CD4-positive, alpha-beta memory T cell (primary cell): ENCODE measurements at regions not wholly inside any gene's neighbourhood (a gene's known extent, or its start where the extent isn't known, plus 50 kb on each side); places are given as distances from the start of the nearest gene placed in this dataset.

Experiments
- CTCF ChIA-PET: fragments of 350-600 bp; sonication (Branson Sonifier 250); formaldehyde crosslinking; loops from one replicate; lab custom pipeline; 2021; ENCODE audit warnings: inconsistent platforms; ENCODE audit not compliant: partially characterized antibody; lab: Charles Lee
- POLR2A ChIA-PET: fragments of 350-600 bp; sonication (Branson Sonifier 250); formaldehyde crosslinking; loops from one replicate; lab custom pipeline; 2021; ENCODE audit not compliant: partially characterized antibody; lab: Charles Lee
- DNase-seq, 5 donors: peaks; one replicate each; pipeline versions ENCODE4 v3.0.0 to v3.0.0-alpha.2; 2020 to 2022; ENCODE audit warnings: mixed read lengths in 1 of 5
- H3K27ac ChIP-seq: one replicate; pipeline ENCODE4 v1.7.0; 2013; ENCODE audit warnings: low read depth, low read length
- H3K27me3 ChIP-seq: 2 replicates; pipeline ENCODE4 v1.7.0; 2013; ENCODE audit warnings: mild to moderate bottlenecking, low read length, moderate library complexity; ENCODE audit not compliant: insufficient read depth
- H3K36me3 ChIP-seq: 2 replicates; pipeline ENCODE4 v1.7.0; 2013; ENCODE audit warnings: mild to moderate bottlenecking, low read length, moderate library complexity; ENCODE audit not compliant: insufficient read depth
- H3K4me1 ChIP-seq: 2 replicates; pipeline ENCODE4 v1.7.0; 2013; ENCODE audit warnings: mild to moderate bottlenecking, low read length, moderate library complexity; ENCODE audit not compliant: insufficient read depth
- H3K4me3 ChIP-seq, 2 donors: one replicate each; pipeline ENCODE4 v1.7.0; 2013; ENCODE audit warnings: low read length in 2 of 2, mild to moderate bottlenecking in 1 of 2
- H3K9me3 ChIP-seq, 2 donors: one replicate each; pipeline ENCODE4 v1.7.0; 2013; ENCODE audit warnings: low read length in 2 of 2, control low read depth in 1 of 2; ENCODE audit not compliant: control insufficient read depth in 1 of 2
- H3K27ac Mint-ChIP-seq, 7 donors: one replicate each; pipeline ENCODE4 v1.8.0; 2020 to 2021; ENCODE audit warnings: mixed read lengths in 7 of 7, mild to moderate bottlenecking in 6 of 7, inconsistent platforms in 3 of 7, moderate library complexity in 3 of 7
- H3K27me3 Mint-ChIP-seq, 2 donors: one replicate each; pipeline ENCODE4 v1.8.0; 2020 to 2021; ENCODE audit warnings: mixed read lengths in 2 of 2
- H3K36me3 Mint-ChIP-seq, 2 donors: one replicate each; pipeline ENCODE4 v1.8.0; 2020 to 2021; ENCODE audit warnings: mixed read lengths in 2 of 2, inconsistent platforms in 1 of 2, mild to moderate bottlenecking in 1 of 2
- H3K4me1 Mint-ChIP-seq, 4 donors: one replicate each; pipeline ENCODE4 v1.8.0; 2020 to 2021; ENCODE audit warnings: mixed read lengths in 4 of 4, mild to moderate bottlenecking in 1 of 4
- H3K4me3 Mint-ChIP-seq, 8 donors: one replicate each; pipeline ENCODE4 v1.8.0; 2020 to 2021; ENCODE audit warnings: mixed read lengths in 8 of 8, mild to moderate bottlenecking in 7 of 8, moderate library complexity in 6 of 8, inconsistent platforms in 3 of 8
- H3K9me3 Mint-ChIP-seq, 8 donors: one replicate each; pipeline ENCODE4 v1.8.0; 2020 to 2021; ENCODE audit warnings: mixed read lengths in 8 of 8, mild to moderate bottlenecking in 5 of 8, inconsistent platforms in 3 of 8, moderate library complexity in 1 of 8
- intact Hi-C: fragments of 100-400 bp; cut with micrococcal nuclease; formaldehyde crosslinking; loops from one replicate; pipeline ENCODE4 v1.15.1; 2023

GRCh38 chr11:115659061-115659963 is 155.1 kb upstream of the CADM1 start:
- Mint-ChIP-seq H3K27ac (no peak overlapping the region), H3K9me3 (peaks cover 0 to 5% (median 3%) of the 10 kb centered on the region in 8 donors), H3K36me3 (no peaks in the 10 kb centered on the region), H3K4me3 (peak overlapping the region in 1 of 8 donors; percentile 39), H3K4me1 (peaks cover 0 to 1% (median 0%) of the 10 kb centered on the region in 4 donors), H3K27me3 (peaks cover 22 to 30% of the 10 kb centered on the region in 2 donors)
- intact Hi-C loops: no loop called here
- no peak for DNase-seq
- CTCF ChIA-PET: no interaction called here
- Histone ChIP-seq H3K4me3 (no peak overlapping the region), H3K27me3 (no peaks in the 10 kb centered on the region), H3K4me1 (no peaks in the 10 kb centered on the region), H3K9me3 (no peaks in the 10 kb centered on the region), H3K27ac (no peak overlapping the region), H3K36me3 (no peaks in the 10 kb centered on the region)
- POLR2A ChIA-PET: no interaction called here

GRCh38 chr11:115657586-115657985 is 153.4 kb upstream of the CADM1 start:
- Histone ChIP-seq H3K4me1 (no peaks in the 10 kb centered on the region), H3K36me3 (no peaks in the 10 kb centered on the region), H3K27ac (no peak overlapping the region), H3K4me3 (no peak overlapping the region), H3K9me3 (no peaks in the 10 kb centered on the region), H3K27me3 (no peaks in the 10 kb centered on the region)
- CTCF ChIA-PET: no interaction called here
- Mint-ChIP-seq H3K36me3 (no peaks in the 10 kb centered on the region), H3K4me1 (peaks cover 0 to 1% (median 0%) of the 10 kb centered on the region in 4 donors), H3K27me3 (peaks cover 23 to 31% of the 10 kb centered on the region in 2 donors), H3K9me3 (peaks cover 0 to 6% (median 3%) of the 10 kb centered on the region in 8 donors), H3K4me3 (no peak overlapping the region), H3K27ac (no peak overlapping the region)
- intact Hi-C loops: no loop called here
- DNase-seq: no peak
- POLR2A ChIA-PET: no interaction called here

GRCh38 chr11:115656669-115657068 is 152.5 kb upstream of the CADM1 start:
- Histone ChIP-seq H3K27me3 (no peaks in the 10 kb centered on the region), H3K4me3 (no peak overlapping the region), H3K36me3 (no peaks in the 10 kb centered on the region), H3K9me3 (no peaks in the 10 kb centered on the region), H3K27ac (no peak overlapping the region), H3K4me1 (no peaks in the 10 kb centered on the region)
- Mint-ChIP-seq H3K4me1 (peaks cover 0 to 1% (median 0%) of the 10 kb centered on the region in 4 donors), H3K4me3 (no peak overlapping the region), H3K36me3 (no peaks in the 10 kb centered on the region), H3K9me3 (peaks cover 0 to 4% (median 3%) of the 10 kb centered on the region in 8 donors), H3K27me3 (peaks cover 22 to 30% of the 10 kb centered on the region in 2 donors), H3K27ac (no peak overlapping the region)
- POLR2A ChIA-PET: no interaction called here
- CTCF ChIA-PET: no interaction called here
- intact Hi-C loops: no loop called here
- no peak for DNase-seq

GRCh38 chr11:115656041-115656440 is 151.8 kb upstream of the CADM1 start:
- CTCF ChIA-PET: no interaction called here
- Histone ChIP-seq H3K4me3 (no peak overlapping the region), H3K27ac (no peak overlapping the region), H3K27me3 (no peaks in the 10 kb centered on the region), H3K4me1 (no peaks in the 10 kb centered on the region), H3K9me3 (no peaks in the 10 kb centered on the region), H3K36me3 (no peaks in the 10 kb centered on the region)
- Mint-ChIP-seq H3K4me3 (no peak overlapping the region), H3K36me3 (no peaks in the 10 kb centered on the region), H3K4me1 (peaks cover 0 to 1% (median 0%) of the 10 kb centered on the region in 4 donors), H3K9me3 (peaks cover 0 to 5% (median 3%) of the 10 kb centered on the region in 8 donors), H3K27me3 (peaks cover 22 to 27% of the 10 kb centered on the region in 2 donors), H3K27ac (peak overlapping the region in 1 of 7 donors; percentile 8)
- no peak for DNase-seq
- POLR2A ChIA-PET: no interaction called here
- intact Hi-C loops: no loop called here

- Mint-ChIP-seq H3K9me3 (peaks cover 0 to 5% (median 2%) of the 10 kb centered on the region in 8 donors), H3K36me3 (no peaks in the 10 kb centered on the region), H3K4me1 (peaks cover 0 to 1% (median 0%) of the 10 kb centered on the region in 4 donors), H3K4me3 (no peak overlapping the region), H3K27me3 (peaks cover 17 to 18% of the 10 kb centered on the region in 2 donors), H3K27ac (no peak overlapping the region)
- Histone ChIP-seq H3K4me1 (no peaks in the 10 kb centered on the region), H3K9me3 (no peaks in the 10 kb centered on the region), H3K36me3 (no peaks in the 10 kb centered on the region), H3K27me3 (no peaks in the 10 kb centered on the region), H3K4me3 (no peak overlapping the region), H3K27ac (no peak overlapping the region)
- ChIA-PET CTCF (no interaction called here), POLR2A (no interaction called here)
- no peak for DNase-seq
- intact Hi-C loops: no loop called here
These were observed 150.6 kb upstream of the CADM1 start for GRCh38 chr11:115654792-115655191.

- H3K36me3 Mint-ChIP-seq: no peaks in the 10 kb centered on the region
- intact Hi-C loops: no loop called here
These were observed 149.7 kb upstream of the CADM1 start for GRCh38 chr11:115653926-115654325.

GRCh38 chr11:115653076-115653475 is 148.9 kb upstream of the CADM1 start:
- CTCF ChIA-PET: no interaction called here
- Mint-ChIP-seq H3K9me3 (peaks cover 0 to 8% (median under 1%) of the 10 kb centered on the region in 8 donors), H3K36me3 (no peaks in the 10 kb centered on the region), H3K27me3 (peaks cover 10 to 12% of the 10 kb centered on the region in 2 donors), H3K4me3 (no peak overlapping the region), H3K4me1 (no peaks in the 10 kb centered on the region), H3K27ac (no peak overlapping the region)
- no peak overlapping the region for H3K27ac ChIP-seq
- H3K4me3 ChIP-seq: no peak overlapping the region
- H3K27me3 ChIP-seq: no peaks in the 10 kb centered on the region
- no peaks in the 10 kb centered on the region for H3K36me3 ChIP-seq
- no peaks in the 10 kb centered on the region for H3K9me3 ChIP-seq
- no peak for DNase-seq
- intact Hi-C loops: no loop called here
- no peaks in the 10 kb centered on the region for H3K4me1 ChIP-seq
- POLR2A ChIA-PET: no interaction called here

More at GRCh38 chr11:115653926-115654325, 149.7 kb upstream of the CADM1 start:
- H3K36me3 ChIP-seq: no peaks in the 10 kb centered on the region
- POLR2A ChIA-PET: no interaction called here
- H3K4me3 Mint-ChIP-seq: no peak overlapping the region
- H3K27me3 Mint-ChIP-seq: peaks cover 16% of the 10 kb centered on the region in 2 donors
- H3K4me3 ChIP-seq: no peak overlapping the region
- H3K27ac Mint-ChIP-seq: no peak overlapping the region
- H3K27me3 ChIP-seq: no peaks in the 10 kb centered on the region
- H3K9me3 Mint-ChIP-seq: peaks cover 0 to 6% (median 2%) of the 10 kb centered on the region in 8 donors
- DNase-seq: no peak
- H3K27ac ChIP-seq: no peak overlapping the region
- CTCF ChIA-PET: no interaction called here
- H3K4me1 Mint-ChIP-seq: no peaks in the 10 kb centered on the region
- H3K4me1 ChIP-seq: no peaks in the 10 kb centered on the region
- no peaks in the 10 kb centered on the region for H3K9me3 ChIP-seq
